G401 (cell line): ENCODE measurements at regions not wholly inside any gene's neighbourhood (a gene's known extent, or its start where the extent isn't known, plus 50 kb on each side); places are given as distances from the start of the nearest gene placed in this dataset.
"Not testable (repeated sequence)": the region's sequence is repeated elsewhere in the genome, so short reads cannot be mapped to it uniquely, and the experiment has no call there.

Source experiments
- DNase-seq: peaks from one replicate; pipeline ENCODE4 v3.0.0-alpha.2; 2015; ENCODE audit warnings: low spot score
- in situ Hi-C: cut with HindIII; loops from 2 replicates; pipeline ENCODE4 v1.10.0; 2016; ENCODE audit warnings: low sequenced_read_pairs, mixed read lengths

- DNase-seq: no peak
- in situ Hi-C loops: no loop called here
Observed at GRCh38 chr1:53398576-53399365, 60.4 kb upstream of the DMRTB1 start.

- in situ Hi-C loops: not testable (repeated sequence)
Observed at GRCh38 chr1:53399370-53400133, 59.6 kb upstream of the DMRTB1 start.

GRCh38 chr1:53400761-53401674 is 58.2 kb upstream of the DMRTB1 start:
- in situ Hi-C loops: no loop called here

More at GRCh38 chr1:53399370-53400133, 59.6 kb upstream of the DMRTB1 start:
- not testable (repeated sequence) for DNase-seq

GRCh38 chr1:53401813-53402745 is 57.1 kb upstream of the DMRTB1 start:
- in situ Hi-C loops: no loop called here
- DNase-seq: no peak

More at GRCh38 chr1:53400761-53401674, 58.2 kb upstream of the DMRTB1 start:
- DNase-seq: no peak

- in situ Hi-C loops: no loop called here
- no peak for DNase-seq
Observed at GRCh38 chr1:53402891-53403655, 56.1 kb upstream of the DMRTB1 start.

- in situ Hi-C loops: no loop called here
- DNase-seq: no peak
Observed at GRCh38 chr1:53405737-53406136, 53.5 kb upstream of the DMRTB1 start.

- in situ Hi-C loops: no loop called here
- no peak for DNase-seq
Observed at GRCh38 chr1:53406551-53407235, 52.5 kb upstream of the DMRTB1 start.

GRCh38 chr1:53408013-53408754 is 51.0 kb upstream of the DMRTB1 start:
- DNase-seq: no peak
- in situ Hi-C loops: no loop called here

- no peak for DNase-seq
- in situ Hi-C loops: no loop called here
Observed at GRCh38 chr1:53408755-53409129, 50.5 kb upstream of the DMRTB1 start.

- in situ Hi-C loops: no loop called here
Observed at GRCh38 chr1:53409233-53409632, 50.0 kb upstream of the DMRTB1 start.

More at GRCh38 chr1:53409233-53409632, 50.0 kb upstream of the DMRTB1 start:
- DNase-seq: no peak
